GM12864 (cell line): ENCODE measurements at regions not wholly inside any gene's neighbourhood (a gene's known extent, or its start where the extent isn't known, plus 50 kb on each side); places are given as distances from the start of the nearest gene placed in this dataset.

Experiments
- DNase-seq: peaks from one replicate; pipeline ENCODE4 v3.0.0-alpha.2; 2011; ENCODE audit warnings: low read depth
- H3K4me3 ChIP-seq: 2 replicates; pipeline ENCODE4 v1.5.1; 2011; ENCODE audit warnings: mild to moderate bottlenecking, low read depth, low read length, control low read depth
- TF ChIP-seq, protein P1 (sequence below): IDR thresholded peaks from 2 replicates; pipeline ENCODE4 v1.5.1; 2011; ENCODE audit warnings: low read depth, mild to moderate bottlenecking, moderate library complexity, low read length, control low read depth, inconsistent platforms; ENCODE audit errors: missing control alignments

DNA sequence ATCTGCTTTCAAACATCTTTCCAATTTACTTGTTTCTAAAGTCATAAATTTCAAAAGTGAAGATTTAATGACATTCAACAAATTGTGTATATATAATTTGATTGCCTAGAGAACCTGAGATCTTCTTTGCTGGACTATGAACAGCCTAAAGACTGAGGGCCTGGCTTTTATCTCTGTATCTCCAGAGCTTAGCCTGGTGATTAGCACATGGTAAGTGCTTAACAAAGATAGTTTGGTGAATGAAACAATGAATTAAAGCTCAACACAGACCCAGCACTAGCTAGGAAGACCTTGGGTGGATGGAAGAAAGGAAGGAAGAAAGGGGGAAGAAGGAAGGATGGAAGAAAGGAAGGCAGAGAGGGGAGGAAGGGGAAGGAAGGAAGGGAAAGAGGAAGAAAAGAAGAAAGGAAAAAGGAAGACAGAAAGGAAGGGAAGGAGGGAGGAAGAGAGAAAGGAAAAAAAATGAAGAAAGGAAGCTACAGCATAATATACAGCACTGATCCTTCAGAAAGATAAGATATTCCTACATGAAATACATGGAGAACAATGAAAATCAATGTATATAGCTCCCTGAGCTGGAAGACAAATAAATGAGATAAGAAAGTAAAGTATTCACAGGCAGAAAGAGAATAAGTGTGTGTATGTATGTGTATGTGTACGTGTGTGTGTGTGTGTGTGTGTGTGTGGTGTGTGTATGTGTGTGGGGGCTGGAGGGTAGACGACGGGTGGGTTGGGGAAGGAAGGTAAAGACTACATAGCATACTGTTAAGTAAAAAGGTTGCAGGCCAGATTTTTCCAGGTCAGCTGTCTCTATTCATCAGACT, 318.2 kb downstream of the TNS1 start:
- H3K4me3 ChIP-seq, result no peak overlapping the region
- DNase-seq, result no peak
- TF ChIP-seq, protein P1, sequence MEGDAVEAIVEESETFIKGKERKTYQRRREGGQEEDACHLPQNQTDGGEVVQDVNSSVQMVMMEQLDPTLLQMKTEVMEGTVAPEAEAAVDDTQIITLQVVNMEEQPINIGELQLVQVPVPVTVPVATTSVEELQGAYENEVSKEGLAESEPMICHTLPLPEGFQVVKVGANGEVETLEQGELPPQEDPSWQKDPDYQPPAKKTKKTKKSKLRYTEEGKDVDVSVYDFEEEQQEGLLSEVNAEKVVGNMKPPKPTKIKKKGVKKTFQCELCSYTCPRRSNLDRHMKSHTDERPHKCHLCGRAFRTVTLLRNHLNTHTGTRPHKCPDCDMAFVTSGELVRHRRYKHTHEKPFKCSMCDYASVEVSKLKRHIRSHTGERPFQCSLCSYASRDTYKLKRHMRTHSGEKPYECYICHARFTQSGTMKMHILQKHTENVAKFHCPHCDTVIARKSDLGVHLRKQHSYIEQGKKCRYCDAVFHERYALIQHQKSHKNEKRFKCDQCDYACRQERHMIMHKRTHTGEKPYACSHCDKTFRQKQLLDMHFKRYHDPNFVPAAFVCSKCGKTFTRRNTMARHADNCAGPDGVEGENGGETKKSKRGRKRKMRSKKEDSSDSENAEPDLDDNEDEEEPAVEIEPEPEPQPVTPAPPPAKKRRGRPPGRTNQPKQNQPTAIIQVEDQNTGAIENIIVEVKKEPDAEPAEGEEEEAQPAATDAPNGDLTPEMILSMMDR, result no peak

DNA sequence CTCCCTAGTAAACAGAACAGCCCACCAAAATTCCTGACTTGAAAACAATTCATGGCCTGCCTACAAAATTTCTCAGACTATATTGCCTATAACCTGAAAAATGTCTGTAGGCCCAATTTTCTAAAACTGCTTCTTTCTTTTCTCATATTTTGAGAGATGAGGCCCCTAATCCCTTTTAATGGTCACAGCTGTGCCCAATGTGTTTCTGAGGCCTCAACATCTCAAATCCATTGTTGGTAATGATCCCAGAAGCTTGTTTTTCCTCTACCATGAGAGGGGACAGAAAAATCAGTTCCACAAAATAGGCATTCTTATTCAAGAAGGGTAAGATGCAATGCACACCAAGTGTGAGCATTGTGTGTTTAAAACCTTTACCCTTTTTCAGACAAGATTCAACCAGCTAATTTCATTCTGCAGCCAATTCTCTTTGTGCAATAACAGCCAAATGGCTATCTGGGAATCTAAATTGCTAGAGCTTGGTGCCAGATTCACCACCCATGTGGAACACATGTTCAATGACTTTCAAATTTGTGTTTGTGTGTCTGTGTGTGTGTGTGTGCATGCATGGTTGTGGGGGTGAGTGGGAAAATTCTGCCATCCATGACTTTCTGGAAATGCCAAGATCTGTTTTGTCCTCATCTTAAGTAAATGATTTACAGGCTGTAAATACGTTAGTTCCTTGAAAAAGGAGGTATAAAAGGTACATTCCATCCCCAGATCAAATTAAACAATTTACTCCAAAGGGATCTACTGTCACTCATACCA, 319.5 kb downstream of the TNS1 start:
- DNase-seq, result no peak
- TF ChIP-seq, protein P1, result no peak
- H3K4me3 ChIP-seq, result no peak overlapping the region

- H3K4me3 ChIP-seq, result no peak overlapping the region
- TF ChIP-seq, protein P1, result no peak
- DNase-seq, result no peak
These were observed 321.0 kb downstream of the TNS1 start for GRCh38 chr2:217681791-217682190.

DNA sequence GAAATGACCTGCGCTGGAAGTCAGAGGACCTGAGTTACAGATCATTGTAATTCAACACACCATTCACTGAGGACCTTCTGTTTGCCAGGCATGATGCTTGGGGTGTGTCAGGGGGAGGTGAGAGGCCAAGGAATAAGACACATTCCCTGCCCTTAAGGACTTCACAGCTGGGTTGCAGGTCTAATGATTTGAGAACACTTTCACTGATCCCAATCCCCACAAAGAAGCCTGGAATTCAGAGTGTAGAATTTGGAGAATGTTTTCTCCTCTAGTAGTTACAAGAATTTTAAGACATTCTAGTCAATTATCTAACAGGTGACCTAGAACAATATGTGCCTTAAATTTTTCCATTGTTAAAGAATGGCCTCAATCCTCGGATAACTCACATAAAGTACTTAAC, 322.4 kb downstream of the TNS1 start:
- H3K4me3 ChIP-seq, result no peak overlapping the region
- no peak for DNase-seq
- TF ChIP-seq, protein P1, result no peak

DNA sequence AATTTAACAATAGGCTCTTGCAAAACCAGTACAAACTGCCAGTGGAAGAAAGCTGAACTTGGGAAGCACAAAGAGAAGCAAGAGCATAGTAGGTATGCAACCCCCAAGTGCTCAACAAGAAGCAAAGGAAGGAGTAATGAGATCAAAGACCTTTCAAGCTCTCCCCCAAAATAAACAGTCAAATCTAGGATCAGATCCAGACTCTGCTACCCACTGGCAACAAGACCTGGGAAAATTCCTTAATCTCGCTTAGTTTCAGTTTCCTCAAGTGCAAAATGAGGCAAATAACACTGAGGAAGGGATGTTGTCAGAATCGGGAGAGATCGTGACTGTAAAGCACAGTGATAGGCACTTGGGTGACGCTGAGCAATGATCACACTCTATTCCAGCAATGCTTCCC, 329.2 kb downstream of the TNS1 start:
- TF ChIP-seq, protein P1, result no peak
- no peak overlapping the region for H3K4me3 ChIP-seq

GRCh38 chr2:217672472-217672871, 330.3 kb downstream of the TNS1 start:
- DNase-seq, result no peak
- H3K4me3 ChIP-seq, result no peak overlapping the region
- TF ChIP-seq, protein P1, result no peak

More for the DNA sequence above, 329.2 kb downstream of the TNS1 start:
- DNase-seq, result no peak
